Stimulated activated CD4-positive, alpha-beta T cell treated with anti-CD3 and anti-CD28 coated beads, TNF-alpha, amount 100 ng/mL, for 4 hours (primary cell): ENCODE measurements at regions not wholly inside any gene's neighbourhood (a gene's known extent, or its start where the extent isn't known, plus 50 kb on each side); places are given as distances from the start of the nearest gene placed in this dataset.
"Not testable (repeated sequence)": the region's sequence is repeated elsewhere in the genome, so short reads cannot be mapped to it uniquely, and the experiment has no call there.

ENCODE experiments used
- DNase-seq, 3 experiments: peaks; one replicate each; pipeline ENCODE4 v3.0.0-alpha.2; 2020; ENCODE audit warnings: low read depth in 3 of 3

DNA sequence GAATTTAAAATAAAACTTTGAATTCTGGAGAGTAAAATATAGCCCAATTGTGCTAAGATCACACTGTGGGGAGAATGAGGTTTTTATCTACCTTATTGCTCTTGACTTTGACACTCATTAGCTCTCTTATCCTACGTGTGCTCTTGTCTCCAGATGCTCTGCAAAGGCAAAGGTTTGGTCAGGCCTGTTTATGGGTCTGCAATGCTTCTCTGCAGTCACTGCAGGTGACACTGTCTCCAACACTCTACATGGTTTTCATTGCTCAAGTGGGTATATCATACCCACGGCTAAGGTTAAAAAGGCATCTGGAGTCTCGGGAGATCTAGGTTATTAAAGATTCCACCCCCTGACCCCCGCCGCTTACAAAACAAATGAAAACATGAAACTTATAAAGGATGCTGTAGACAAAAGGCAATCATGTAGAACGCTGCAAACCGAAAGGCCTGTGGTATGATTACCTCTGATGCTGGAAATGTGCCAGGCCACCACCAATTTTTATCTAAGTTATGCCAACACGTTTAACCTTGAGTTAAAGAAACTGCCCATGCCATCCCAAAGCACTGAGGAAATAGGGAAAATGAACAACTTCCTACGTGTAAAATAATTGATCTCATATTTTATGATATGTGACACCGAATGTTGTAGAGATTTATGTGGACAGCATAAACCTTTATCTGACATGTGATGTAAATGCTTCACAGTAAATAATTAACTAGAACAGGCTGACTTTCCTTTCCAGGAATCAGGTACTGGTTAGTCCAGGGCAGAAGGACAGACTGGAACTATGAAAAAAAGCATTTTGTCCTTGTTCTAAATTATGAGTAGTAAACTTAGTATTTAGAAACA is 238.2 kb upstream of the NOX3 start:
- DNase-seq, result no peak

DNA sequence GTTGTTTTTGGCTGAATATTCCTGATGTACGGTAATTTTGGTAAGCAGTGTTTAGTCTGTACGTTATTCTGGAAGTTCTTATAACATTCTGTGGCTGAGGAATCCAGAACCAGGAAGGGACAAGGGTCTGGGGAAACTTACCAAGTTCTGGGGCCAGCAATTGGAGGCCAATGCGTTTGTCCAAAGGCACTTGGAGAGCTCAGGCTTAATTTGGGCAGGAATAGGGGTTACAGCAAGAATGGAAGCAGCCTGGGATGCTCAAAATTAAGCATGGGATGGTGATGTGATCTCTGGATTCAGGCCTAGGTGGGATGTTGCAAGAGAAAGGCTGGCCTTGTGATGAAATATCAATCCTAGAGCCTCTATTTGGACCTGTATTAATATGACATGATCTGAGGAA is 235.2 kb upstream of the NOX3 start:
- DNase-seq, result no peak

DNA sequence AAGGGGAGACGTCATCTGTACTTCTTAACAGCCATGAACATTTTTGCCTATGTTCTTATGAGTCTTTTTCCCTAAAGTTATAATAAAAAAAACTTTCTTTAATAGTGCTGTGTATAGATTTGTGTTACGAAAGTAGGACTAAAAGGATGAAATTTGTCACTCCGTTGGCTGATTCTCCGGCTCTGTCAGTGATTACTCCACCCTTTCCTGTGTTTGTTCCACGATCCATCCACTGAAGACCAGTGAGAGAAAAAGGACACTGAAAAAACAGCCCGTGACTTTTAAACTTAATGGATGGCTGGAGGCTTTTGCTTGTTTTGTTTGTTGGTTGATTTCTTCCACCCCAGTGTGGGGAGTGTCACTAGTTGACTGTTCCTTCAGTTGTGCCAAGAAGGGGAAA is 232.0 kb upstream of the NOX3 start:
- DNase-seq, result no peak

DNA sequence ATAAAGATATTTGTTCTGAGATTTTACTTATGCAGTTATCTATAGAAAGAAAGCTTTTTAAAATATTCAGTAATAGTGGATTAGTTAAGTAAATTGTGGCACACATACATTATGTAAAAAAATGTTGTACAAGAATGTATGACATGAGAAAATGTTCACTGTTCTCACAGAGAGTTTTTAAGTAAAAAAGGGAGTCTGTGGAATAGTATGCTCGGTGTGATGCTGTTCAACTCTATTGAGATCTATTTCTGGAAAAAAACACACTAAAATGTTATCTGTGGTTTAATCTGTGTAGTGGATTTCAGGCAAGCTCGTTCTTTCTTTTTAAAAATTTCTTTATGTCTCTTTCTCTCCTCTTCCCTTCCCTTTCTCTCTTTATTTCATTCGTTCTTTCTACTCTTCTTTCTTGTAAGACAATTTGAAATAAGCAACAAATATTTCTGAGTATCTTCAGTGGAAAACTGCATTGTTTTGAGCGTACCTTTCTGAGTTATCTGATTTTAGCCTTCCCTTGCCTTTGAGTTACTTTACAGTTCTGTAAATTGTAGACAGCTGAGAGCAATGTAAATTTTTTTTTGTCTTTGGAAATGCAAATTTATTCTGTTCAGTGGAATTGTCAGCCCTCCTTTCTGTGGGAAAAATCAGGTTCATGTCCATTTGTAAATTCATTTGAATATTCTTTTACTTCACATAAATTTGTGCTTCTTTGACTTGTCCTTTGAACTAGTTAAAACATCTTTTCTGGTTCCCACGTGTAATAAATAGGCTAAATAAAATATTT is 229.0 kb upstream of the NOX3 start:
- DNase-seq, result no peak

DNA sequence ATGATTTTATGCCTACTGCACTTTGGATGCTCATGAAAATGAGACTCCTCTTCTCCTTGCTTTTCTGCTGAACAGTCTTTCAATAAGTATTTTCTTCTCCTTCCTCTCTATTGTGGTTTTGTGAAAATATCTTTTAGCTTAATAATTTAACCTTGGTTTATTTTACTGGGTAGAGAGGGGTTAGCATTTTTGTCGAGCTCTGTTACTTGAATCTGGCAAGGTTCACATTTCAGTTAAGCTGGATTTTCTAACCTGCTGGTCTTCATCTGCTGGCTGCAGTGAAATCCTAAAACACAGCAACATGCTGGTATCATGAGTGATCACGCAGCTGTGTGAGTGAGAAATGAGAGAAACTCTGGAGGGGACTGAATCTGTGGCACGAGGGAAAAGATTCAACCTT is 222.7 kb upstream of the NOX3 start:
- no peak for DNase-seq

DNA sequence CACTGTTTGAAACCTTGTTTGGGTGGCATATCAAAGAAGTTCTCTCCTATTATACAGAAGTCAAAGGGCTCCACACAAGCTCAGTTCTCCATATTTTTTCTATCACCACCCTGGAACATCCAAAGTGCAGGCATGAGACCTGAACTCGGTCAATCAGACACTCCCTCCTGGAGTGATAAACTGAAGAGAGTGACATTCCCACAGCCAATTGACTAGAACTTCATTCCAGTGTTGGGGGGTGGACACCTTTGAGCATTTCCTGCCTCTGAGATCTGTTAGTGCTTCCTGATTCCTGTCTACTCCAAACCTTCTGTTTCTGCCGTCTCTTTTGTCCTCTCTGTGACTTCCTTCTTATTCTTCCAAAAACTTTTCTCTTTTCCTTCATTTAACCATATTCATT is 220.7 kb upstream of the NOX3 start:
- DNase-seq, result no peak

DNA sequence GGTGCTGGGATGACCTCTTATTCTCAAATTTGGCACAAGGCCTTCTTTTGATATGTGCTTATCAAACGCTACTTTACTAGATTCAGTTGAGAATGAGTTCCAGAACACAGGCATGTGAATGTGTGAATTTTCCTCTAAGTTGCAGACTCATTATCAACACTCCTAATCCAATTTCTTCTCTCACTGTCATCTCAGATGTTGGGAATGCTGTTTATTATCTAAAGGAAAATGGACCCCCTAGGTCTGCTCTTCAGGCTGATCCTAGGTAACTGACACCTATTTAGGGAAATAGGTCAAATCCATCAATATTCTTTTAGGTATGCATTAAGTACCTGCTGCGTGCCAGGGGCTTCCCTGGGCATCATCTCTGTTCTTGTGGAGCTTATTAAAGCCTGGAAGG is 215.0 kb upstream of the NOX3 start:
- DNase-seq, result no peak

DNA sequence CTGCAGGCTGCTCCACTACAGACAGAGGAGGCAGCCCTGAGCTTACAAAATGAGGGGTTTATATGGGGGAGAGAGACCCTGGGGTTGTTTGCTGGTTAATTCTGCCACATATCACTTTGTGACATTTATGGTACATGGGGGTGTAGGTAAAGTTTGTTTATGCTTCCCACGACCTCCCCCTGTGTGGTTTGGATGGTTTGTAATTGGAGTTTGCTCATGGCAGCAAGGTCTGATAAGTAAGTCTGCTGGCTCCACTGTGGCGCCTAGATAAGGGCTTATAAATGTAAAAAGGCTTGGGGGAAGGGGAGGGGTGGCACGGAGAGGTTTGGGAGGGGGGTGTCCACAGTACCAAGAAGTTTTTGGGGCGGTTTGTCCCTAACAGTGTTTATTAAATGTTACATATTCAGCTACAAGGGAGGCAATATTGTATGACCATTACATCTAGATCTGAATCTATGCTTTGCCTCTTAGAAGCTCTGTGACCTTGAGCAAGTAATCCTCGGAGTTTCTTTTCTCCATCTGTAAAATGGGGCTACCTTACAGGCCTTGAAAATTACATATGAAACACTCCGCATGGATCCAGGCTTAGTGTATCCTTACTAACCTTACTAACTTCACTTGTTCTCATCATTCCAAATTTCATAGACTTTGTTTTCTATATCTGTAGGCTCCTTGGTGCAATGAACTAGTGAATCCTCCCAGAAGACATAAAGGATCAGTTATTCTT is 204.8 kb upstream of the NOX3 start:
- DNase-seq, result no peak

DNA sequence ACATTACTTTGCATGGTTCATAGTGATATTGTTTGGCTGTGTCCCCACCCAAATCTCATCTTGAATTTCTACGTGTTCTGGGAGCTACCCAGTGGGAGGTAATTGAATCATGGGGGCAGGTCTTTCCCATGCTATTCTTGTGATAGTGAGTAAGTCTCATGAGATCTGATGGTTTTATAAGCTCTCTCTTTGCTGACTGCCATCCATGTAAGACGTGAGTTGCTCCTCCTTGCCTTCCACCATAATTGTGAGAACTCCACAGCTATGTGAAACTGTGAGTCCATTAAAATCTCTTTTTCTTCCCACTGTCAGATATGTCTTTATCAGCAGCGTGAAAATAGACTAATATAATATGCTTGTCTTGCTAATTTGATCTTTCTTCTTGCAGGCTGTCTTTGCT is 200.4 kb upstream of the NOX3 start:
- no peak for DNase-seq

DNA sequence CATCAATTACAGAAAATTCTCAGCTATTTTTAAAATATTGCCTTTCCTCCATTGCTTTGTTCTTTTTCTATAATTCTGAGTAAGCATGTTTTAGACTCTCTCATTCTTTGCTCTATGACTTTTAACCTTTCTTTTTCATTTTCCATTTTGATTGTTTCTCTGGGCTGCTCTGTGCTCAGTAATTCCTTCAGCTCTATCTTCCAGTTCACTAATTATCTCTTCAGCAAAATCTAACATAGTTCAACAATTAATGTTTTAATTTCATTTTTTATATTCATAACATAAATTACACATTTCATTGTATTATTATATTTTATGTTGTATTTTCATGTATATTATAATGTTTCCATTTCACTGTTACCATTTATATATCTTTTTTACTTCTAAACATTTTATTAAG is 198.8 kb upstream of the NOX3 start:
- no peak for DNase-seq

DNA sequence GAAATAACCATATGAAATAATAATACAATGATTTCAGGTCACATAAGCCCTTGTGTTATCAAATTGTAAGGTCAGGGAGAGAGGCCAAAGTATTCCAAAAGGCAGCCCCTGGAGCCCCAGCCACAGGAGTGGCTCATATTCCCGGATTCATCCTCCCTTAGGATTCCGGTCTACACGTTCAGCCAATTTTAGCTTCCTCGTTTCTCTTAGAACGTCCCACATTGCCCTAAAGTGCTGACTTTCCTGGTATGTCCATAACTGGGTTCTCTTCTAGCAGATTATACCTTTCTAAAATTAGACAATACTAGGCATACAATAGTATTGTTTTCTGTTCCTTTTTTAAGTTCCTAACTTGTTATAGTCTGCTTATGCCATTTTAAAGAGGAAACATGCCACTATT is 192.7 kb upstream of the NOX3 start:
- DNase-seq, result no peak

DNA sequence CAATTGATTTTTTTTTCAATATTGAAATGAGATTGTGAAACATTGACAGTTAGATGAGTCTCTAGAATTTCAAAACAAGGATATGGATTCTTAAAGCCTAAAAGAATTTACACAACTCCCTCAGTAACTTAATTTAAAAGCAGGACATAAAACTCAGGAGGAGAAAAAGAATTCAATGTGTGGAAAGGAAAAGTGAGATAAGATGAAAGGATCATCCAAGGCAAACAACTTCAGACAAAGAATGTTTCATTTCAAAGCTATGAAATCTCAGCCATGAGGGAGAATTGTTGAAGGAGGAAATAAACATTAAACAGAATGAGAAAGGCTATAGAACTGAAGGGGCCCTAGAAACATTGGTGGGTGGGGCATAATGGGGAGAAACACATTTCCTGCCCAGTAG is 191.7 kb upstream of the NOX3 start:
- no peak for DNase-seq

DNA sequence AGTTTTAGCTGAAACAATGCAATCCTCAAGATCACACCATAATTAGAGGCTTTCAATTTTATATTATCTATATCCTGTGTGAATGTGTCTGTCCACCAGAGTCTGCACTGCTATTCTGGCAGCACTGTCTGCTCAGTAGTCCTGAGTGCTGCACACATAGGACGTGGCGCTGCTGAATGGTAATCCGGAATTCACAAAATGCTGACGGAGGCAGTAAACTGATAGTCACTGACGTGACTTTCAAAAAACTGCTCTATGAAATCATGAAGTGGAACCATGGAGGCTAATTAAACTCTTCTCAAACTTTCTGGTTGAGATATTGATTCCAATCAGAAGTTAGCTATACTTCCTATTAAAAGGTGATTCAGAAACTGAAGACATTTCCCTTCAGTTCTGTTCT is 190.8 kb upstream of the NOX3 start:
- DNase-seq, result no peak

DNA sequence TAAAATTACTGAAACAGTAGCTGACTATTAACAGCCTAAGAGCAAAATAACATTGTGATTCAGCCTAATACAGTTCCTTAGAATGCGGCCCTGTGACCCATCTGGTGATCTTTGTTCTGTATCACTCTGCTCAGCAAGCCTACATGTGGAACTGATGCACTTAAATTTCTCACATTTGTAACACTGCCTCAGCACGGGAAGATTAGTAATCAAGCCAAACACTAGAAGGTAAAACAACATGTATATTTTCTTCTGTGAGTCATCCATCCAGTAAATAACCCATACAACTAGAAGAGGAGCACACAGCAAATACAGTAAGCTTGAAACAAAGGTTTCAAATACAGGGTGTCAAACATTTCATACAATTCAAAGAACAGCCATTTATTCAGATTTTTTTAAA is 189.7 kb upstream of the NOX3 start:
- no peak for DNase-seq

DNA sequence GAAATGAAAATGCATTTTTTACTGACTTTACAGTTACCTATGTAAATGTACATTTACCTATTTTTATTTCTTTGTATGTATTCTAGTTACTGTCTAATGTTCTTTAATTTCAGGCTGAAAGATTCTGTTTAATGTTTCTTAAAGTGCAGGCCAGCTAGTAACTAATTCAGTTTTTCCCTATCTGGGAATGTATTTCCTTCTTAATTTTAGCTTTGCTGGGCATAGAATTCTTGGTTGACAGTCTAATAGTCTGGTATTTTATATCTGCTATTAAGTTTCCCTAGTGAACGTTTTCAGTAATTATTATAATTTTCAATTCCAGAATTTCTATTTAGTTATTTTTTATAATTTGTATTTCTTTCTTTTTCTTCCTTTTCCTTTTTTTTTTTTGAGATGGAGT is 186.0 kb upstream of the NOX3 start:
- DNase-seq, result no peak

DNA sequence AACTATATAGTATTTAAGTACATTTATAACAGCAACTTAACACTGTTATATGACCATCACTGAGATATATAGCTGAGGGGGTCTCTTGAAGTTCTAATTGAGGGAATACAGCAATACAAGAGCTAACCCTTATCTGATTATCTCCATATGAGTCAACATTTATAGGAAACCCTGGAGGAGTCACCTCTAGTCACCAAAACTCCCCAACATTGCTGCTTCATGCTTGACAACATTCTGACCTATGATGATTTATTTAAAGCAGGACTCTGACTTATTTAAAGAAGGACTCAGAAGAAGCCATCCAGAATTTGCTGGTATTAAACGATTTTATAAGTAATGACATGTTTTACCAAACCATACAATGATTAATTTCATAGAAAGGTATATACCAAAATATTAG is 182.6 kb upstream of the NOX3 start:
- no peak for DNase-seq

DNA sequence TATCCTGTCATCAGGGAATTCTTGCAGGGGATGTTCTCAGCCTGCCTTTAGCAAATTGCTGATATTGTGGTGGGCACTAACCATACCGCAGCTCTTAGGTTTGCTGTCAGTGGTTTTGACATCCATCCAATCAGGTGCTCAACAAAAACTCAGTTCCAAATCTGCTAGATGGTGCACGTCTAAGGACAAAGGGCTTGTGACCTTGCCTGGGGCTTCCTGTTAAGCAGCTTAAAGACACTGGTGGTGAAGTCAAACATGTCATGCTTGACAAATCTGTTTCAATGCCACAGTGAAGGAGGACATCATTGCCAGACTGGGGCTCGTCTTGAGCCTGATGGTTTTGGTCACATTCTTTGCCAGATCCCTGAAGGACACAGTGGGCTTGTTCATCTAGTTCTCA is 179.8 kb upstream of the NOX3 start:
- no peak for DNase-seq

DNA sequence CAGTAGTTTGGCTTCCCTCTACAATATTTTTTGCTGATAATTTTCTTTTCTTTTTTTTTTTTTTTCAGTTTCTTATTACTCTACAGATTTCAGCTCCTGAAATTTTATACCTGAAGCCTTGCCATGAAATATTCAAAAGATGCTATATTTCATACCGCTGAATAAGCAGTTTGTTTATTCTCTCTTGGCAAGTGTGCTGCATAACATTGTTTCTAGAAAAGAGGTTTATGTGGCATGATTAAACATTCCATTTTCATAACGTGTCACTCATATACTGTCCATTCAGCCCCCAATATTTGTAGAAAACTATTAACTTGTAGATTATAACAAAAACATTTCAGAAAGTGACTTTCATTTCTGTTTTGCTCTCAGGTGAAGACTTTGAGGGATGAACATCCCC is 174.4 kb upstream of the NOX3 start:
- DNase-seq, result no peak

DNA sequence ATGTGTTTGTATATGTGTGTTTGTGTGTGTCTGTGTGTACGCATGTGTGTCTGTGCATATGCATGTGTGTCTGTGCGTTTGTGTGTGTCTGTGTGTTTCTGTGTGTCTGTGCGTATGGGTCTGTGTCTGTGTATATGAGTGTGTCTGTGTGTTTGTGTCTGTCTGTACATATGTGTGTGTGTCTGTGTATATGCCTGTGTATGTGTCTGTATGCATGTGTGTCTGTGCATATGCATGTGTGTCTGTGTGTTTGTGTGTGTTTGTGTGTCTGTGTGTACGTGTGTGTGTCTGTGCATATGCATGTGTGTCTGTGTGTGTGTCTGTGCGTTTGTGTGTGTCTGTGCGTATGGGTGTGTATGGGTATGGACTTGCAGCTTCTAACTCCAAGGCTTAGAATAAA is 174.0 kb upstream of the NOX3 start:
- DNase-seq, result no peak

DNA sequence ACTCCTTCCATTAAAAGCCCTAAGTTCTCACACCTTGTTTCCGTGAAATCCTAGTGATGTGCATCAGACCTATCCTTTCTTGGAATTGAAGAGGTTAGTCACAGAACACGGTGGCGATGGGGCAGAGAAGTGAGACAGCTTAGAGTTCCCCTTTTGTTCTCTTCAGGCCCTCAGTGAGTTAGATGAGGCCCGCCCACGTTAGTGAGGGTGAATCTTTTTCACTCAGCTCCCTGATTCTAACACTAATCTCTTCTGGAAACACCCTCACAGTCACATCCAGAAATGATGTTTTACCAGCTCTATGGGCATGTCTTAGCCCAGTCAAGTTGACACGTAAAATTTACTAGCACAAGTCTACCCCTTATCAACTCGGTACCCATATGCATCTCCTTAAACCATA is 172.7 kb upstream of the NOX3 start:
- DNase-seq, result peak in 2 of 3 experiments; percentile 2 to 4

DNA sequence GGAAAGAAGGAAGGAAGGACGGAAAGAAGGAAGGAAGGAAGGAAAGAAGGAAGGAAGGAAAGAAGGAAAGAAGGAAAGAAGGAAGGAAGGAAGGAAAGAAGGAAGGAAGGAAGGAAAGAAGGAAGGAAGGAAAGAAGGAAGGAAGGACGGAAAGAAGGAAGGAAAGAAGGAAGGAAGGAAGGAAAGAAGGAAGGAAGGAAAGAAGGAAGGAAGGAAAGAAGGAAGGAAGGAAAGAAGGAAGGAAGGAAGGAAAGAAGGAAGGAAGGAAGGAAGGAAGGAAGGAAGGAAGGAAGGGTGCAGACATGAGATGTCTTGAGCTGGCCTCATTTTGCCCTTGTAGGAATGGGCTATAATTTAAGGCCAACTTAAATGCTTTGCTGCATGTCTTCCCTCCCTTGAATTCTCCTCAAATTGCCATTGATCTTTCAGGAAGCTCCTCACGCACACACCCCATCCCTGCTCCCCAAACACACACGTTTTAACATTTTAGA is 172.1 kb upstream of the NOX3 start:
- DNase-seq, result not testable (repeated sequence)

DNA sequence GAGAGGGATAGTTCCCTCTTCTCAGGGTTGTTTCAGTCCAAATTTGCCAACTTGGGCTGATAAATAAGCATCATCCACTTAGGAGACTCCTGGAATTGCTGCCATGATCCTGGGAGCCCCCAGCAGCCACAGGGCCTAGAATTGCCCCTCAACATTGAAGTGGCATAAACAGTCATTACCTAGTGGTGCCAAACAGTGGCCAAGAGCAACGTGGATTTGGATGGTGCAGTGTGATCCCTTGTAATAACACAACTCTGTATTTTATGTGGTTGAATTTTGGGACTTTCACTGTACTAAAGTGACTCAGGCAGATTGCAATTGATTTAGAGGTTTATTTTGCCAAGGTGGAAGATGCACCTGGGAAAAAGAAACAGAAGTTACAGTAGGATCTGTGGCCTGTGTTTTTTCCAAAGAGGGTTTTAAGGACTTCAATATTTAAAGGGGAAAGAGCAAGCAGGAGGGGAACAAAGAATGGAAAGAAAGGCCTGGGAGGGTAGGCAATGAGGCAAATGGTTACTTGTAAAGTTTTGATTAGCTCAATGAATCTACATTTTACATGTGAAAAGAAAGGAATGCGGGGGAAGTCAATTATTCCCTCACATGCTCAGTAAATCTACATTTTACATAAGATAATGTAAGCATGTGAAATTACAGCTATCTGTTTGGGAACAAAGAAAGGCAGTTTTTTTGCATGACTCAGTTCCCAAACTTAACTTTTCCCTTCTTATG is 168.0 kb upstream of the NOX3 start:
- no peak for DNase-seq
